NCI-H1417 treated with DMSO at 0.1 percent for 48 hours (cell line): ENCODE measurements at regions not wholly inside any gene's neighbourhood (a gene's known extent, or its start where the extent isn't known, plus 50 kb on each side); places are given as distances from the start of the nearest gene placed in this dataset.
A peak's percentile ranks its signal among the peaks of the same experiment; 100 is the strongest.

Experiments used
- DNase-seq: peaks from one replicate; lab custom pipeline; 2025; lab: John Stamatoyannopoulos, UW

GRCh38 chr9:113646946-113647914 is 183.7 kb downstream of the RGS3 start:
- DNase-seq = no peak

GRCh38 chr9:113648048-113648447 is 184.5 kb downstream of the RGS3 start:
- no peak for DNase-seq

DNA sequence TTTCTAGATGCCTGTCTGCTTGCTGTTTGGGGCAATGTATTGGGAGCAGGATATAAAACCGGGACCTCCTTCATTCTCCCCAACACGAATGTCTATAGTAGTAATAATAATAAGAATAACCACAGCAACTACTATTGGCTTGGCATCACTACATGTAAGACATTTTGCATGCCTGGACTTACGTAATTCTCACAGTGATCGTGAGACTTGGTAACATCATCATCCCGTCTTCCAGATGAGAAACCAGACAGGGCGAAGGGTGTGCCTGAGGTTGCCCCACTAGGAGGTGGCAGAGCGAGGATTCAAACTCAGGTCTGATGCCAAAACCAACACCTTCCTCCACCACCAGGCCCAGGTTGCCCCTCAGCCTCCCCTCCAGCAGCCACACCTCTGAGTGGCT is 185.1 kb downstream of the RGS3 start:
- DNase-seq = no peak

GRCh38 chr9:113649054-113649453 is 185.5 kb downstream of the RGS3 start:
- DNase-seq = no peak

DNA sequence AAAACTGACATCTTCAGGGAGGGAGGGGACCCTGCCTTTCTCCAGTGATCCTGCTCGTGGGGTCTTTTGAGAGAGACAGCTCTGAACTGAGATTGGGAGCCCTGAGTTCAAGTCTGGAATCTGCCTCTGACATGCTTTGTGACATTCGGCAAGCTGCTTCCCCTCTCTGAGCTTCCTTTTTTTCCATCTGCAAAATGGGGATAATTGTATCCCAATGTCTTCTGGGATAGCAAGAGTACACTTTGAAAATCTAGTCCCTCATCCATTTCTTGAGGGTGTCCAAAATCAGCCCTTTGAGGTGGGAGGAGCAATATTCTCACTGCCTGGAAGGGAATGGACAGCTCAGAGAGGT is 186.3 kb downstream of the RGS3 start:
- no peak for DNase-seq

GRCh38 chr9:113650207-113651131 is 186.9 kb downstream of the RGS3 start:
- DNase-seq = no peak

- DNase-seq = no peak
Observed at GRCh38 chr9:113651896-113652295, 188.4 kb downstream of the RGS3 start.

- DNase-seq = no peak
Observed at GRCh38 chr9:113652355-113653152, 189.0 kb downstream of the RGS3 start.

DNA sequence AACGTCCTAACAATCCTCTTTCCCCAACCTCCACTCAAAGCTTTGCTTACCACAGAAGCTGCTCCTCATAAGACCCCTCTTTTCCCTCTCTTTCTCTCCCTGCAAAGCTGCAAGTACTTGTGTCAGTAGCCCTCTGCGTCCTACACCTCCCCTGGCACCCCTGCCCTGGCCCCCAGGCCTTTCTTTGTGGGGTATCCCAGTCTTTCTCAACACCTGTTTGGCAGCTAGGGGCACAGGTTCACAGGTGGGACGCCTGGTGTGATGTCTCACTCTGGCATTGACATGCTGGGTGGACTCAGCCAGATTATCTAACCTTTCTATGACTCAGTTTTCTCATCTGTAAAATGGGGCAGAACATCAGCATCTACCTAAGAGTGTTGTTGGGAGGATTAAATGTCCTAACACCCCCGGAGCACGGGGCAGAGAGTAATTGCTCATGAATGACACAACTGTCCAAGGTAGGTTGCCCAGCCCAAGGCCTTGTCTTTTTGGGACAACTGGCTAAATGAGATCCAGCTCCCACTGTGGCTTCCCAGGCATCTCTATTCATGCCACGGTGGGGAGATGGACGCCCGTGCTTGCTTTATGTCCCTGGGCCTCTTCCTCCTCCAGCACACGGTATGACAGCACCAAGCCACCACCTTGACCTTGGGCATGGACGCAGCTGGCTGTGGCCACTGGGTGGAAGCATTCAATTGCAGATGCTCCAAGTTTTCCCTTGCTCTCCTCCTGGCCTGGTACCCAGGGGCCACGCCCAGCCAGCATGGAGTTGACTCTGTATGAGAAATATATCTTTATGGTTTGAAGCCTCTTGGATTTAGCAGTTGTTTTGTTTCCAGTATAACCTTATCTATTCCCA is 190.4 kb downstream of the RGS3 start:
- no peak for DNase-seq

- no peak for DNase-seq
Observed at GRCh38 chr9:113654605-113655428, 191.3 kb downstream of the RGS3 start.

GRCh38 chr9:113656771-113657670 is 193.5 kb downstream of the RGS3 start:
- DNase-seq = no peak

DNA sequence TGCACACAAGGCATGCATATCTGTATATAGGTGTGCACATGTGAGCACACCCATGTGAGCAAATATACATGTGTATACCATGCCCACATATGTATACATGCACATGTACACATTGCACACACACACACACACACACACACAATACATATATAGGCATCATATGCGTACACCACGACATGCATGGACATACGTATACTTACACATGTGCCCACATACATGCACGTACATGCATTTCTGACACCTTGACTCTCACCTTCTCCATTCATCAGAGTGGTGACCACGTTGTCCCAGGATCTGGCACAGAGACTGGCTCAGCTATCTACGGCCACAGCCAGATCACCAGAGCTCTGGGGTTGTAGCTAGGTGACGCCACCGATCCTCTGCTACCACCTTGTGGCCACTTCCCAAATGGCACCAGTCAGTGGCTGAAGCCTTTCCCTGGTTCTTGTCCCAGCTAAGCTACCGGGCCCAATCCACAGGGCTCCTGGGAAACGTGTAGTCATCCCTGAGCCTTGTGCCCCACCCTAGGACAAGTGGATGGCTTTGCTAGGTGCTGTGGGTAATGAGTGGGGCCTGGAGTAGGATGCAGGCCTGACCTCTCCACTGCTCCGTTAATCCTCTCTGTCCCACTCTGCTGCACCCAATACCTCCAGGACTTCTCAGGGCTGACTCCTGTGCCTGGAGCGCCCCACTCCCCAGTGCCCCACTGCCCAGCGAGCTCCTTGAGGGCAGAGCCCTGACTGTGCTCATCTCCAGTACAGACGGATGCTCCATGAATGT is 194.4 kb downstream of the RGS3 start:
- peak; percentile 46 for DNase-seq

DNA sequence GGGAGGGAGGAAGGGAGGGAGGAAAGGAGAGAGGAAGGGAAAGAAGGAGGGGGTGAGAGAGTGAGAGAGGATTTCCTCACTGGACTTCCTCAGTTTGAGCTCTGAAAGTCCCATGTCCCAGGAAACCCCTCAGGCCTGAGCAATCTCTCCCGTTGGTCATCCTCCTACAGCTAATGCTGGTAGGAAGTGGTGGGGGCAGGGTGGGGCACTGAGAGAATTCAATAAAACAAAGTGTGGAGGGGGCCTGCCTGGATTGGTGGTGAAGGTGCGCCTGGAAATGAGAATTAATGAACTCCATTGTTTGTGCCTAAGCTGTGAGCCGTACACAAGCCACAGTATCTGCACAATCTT is 195.0 kb downstream of the RGS3 start:
- DNase-seq = no peak

DNA sequence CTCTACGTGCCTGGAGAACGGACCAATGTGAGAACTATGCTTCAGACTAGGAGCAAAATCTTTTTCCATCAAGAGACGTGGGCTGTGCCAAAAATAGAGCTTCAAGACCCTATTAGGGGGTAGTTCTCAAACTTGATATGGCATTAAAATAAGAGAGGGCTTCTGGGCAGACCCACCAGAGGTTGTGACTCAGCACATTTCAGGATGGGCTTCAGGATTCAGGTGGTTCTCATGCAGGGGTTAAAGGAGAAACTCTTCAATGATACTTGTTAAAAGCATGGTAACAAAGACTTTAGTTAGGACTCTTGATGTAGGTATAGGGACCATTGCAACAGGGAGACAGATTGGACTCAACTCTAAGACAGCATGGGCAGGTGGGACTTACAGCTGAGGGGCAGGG is 195.5 kb downstream of the RGS3 start:
- no peak for DNase-seq

GRCh38 chr9:113659740-113660139 is 196.2 kb downstream of the RGS3 start:
- DNase-seq = no peak

GRCh38 chr9:113660196-113660595 is 196.7 kb downstream of the RGS3 start:
- DNase-seq = no peak

- no peak for DNase-seq
Observed at GRCh38 chr9:113661074-113661473, 197.5 kb downstream of the RGS3 start.

DNA sequence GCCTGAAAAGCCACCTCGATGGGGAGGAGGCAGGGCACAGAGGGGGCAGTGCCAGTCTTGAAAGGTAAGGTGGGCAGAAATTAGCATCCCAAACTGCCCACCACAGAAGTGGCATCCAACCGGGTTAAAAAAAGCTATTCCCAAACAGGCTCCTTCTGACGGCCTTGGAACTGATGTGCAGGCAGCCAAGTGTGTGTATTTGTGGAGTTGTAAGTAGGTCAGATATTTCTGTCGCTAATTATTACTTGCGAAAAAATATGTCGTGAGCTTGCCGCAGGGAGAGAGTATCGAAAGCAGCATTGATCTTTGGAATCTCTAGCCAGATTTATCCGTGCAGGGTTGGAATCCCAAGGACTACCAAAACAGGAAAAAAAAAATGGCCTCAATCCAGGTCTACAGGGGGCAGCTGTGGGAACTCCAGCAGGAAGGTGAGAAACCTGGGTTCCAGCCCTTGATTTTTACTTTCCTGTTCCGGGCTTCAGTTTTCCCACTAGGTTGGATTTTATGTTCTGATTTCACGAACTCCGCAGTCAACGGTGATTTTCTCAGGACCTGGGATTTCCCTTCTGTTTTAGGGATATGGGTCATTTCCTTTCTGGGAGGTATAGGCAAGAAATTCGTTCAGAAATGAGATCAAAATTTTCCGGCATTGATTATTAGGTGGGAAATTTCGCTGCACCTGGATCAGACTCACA is 200.8 kb downstream of the RGS3 start:
- no peak for DNase-seq
